Mucosa of descending colon (tissue), 3 donors: ENCODE measurements at regions not wholly inside any gene's neighbourhood (a gene's known extent, or its start where the extent isn't known, plus 50 kb on each side); places are given as distances from the start of the nearest gene placed in this dataset.

Experiments used
- ATAC-seq: fragments of 200-7000 bp; cut with Tn5 transposase; one replicate; pipeline ENCODE4 v1.9.1; 2020; ENCODE audit warnings: mild to moderate bottlenecking, moderate library complexity
- DNase-seq, 3 donors: peaks; one replicate each; pipeline ENCODE4 v3.0.0-alpha.2; 2020
- H3K36me3 ChIP-seq: fragments of 200-600 bp; one replicate; pipeline ENCODE4 v1.8.0; 2021; ENCODE audit warnings: low read depth, mild to moderate bottlenecking
- H3K4me1 ChIP-seq: fragments of 200-600 bp; one replicate; pipeline ENCODE4 v1.8.0; 2021; ENCODE audit warnings: low read depth, mild to moderate bottlenecking
- H3K4me3 ChIP-seq: fragments of 200-600 bp; one replicate; pipeline ENCODE4 v1.8.0; 2021; ENCODE audit warnings: mild to moderate bottlenecking
- H3K9me3 ChIP-seq: fragments of 200-600 bp; one replicate; pipeline ENCODE4 v1.8.0; 2021; ENCODE audit warnings: mild to moderate bottlenecking
- CTCF ChIP-seq: fragments of 200-600 bp; IDR thresholded peaks from one replicate; pipeline ENCODE4 v1.8.0; 2022; ENCODE audit warnings: antibody characterized with exemption, mild to moderate bottlenecking
- intact Hi-C, 2 donors: fragments of 100-400 bp; cut with DNase I in 1 of 2; cut with micrococcal nuclease in 1 of 2; formaldehyde crosslinking; loops; one replicate each; pipeline versions ENCODE4 v1.11.0 to v1.11.1; 2022; cut with DNase I, micrococcal nuclease
- donor health status: DM: no; HTN: no; CAD: no; lungs with moderate emphysema.
- donor health status: DM: no; HTN: no; CAD: no.
- donor health status: DM: no; HTN: yes; CAD: no.

- no peak for ATAC-seq
- intact Hi-C loops, result no loop called here
Observed at GRCh38 chr13:107765724-107766401, 449.5 kb downstream of the LIG4 start.

GRCh38 chr13:107764046-107764445, 451.3 kb downstream of the LIG4 start:
- Histone ChIP-seq H3K36me3 (no peaks in the 10 kb centered on the region), H3K9me3 (no peaks in the 10 kb centered on the region), H3K4me1 (no peaks in the 10 kb centered on the region), H3K4me3 (no peak overlapping the region)
- DNase-seq (no peak), ATAC-seq (no peak)
- intact Hi-C loops, result no loop called here
- TF ChIP-seq CTCF, result no peak

More at GRCh38 chr13:107765724-107766401, 449.5 kb downstream of the LIG4 start:
- no peak for TF ChIP-seq CTCF
- Histone ChIP-seq H3K4me1 (no peaks in the 10 kb centered on the region), H3K36me3 (no peaks in the 10 kb centered on the region), H3K9me3 (no peaks in the 10 kb centered on the region), H3K4me3 (no peak overlapping the region)
- DNase-seq, result no peak

- H3K4me3 ChIP-seq, result no peak overlapping the region
- intact Hi-C loops, result no loop called here
- TF ChIP-seq CTCF, result no peak
- no peaks in the 10 kb centered on the region for H3K36me3 ChIP-seq
- ATAC-seq, result no peak
- no peak for DNase-seq
- no peaks in the 10 kb centered on the region for H3K4me1 ChIP-seq
- no peaks in the 10 kb centered on the region for H3K9me3 ChIP-seq
Observed at GRCh38 chr13:107753748-107754147, 461.6 kb downstream of the LIG4 start.

- no peaks in the 10 kb centered on the region for H3K9me3 ChIP-seq
Observed at GRCh38 chr13:107753291-107753690, 462.0 kb downstream of the LIG4 start.

GRCh38 chr13:107743983-107744382, 471.4 kb downstream of the LIG4 start:
- no peaks in the 10 kb centered on the region for H3K36me3 ChIP-seq
- no peaks in the 10 kb centered on the region for H3K4me1 ChIP-seq
- H3K9me3 ChIP-seq, result no peaks in the 10 kb centered on the region
- ATAC-seq (no peak), DNase-seq (no peak)
- intact Hi-C loops, result no loop called here
- no peak for TF ChIP-seq CTCF
- H3K4me3 ChIP-seq, result no peak overlapping the region

More at GRCh38 chr13:107753291-107753690, 462.0 kb downstream of the LIG4 start:
- no peak overlapping the region for H3K4me3 ChIP-seq
- ATAC-seq (no peak), DNase-seq (no peak)
- no peaks in the 10 kb centered on the region for H3K36me3 ChIP-seq
- intact Hi-C loops, result no loop called here
- no peaks in the 10 kb centered on the region for H3K4me1 ChIP-seq
- no peak for TF ChIP-seq CTCF

GRCh38 chr13:107743526-107743925, 471.8 kb downstream of the LIG4 start:
- no peak for ATAC-seq
- H3K9me3 ChIP-seq, result no peaks in the 10 kb centered on the region
- intact Hi-C loops, result no loop called here

More at GRCh38 chr13:107743526-107743925, 471.8 kb downstream of the LIG4 start:
- Histone ChIP-seq H3K4me1 (no peaks in the 10 kb centered on the region), H3K4me3 (no peak overlapping the region), H3K36me3 (no peaks in the 10 kb centered on the region)
- TF ChIP-seq CTCF, result no peak
- DNase-seq, result no peak
